ENCODE measurements at regions not wholly inside any gene's neighbourhood (a gene's known extent, or its start where the extent isn't known, plus 50 kb on each side); places are given as distances from the start of the nearest gene placed in this dataset.
"Not testable (repeated sequence)": the region's sequence is repeated elsewhere in the genome, so short reads cannot be mapped to it uniquely, and the experiment has no call there.

- no peak overlapping the region for H3K27ac ChIP-seq (ENCODE audit: low read length)
- H3K4me2 ChIP-seq (ENCODE audit: insufficient read depth, low read length): no peak overlapping the region
- H4K20me1 ChIP-seq (ENCODE audit: insufficient read depth, low read length): no peaks in the 10 kb centered on the region
- H3K27me3 ChIP-seq (ENCODE audit: insufficient read depth, low read length, poor library complexity): no peaks in the 10 kb centered on the region
- H3K4me1 ChIP-seq (ENCODE audit: insufficient read depth, low read length): no peaks in the 10 kb centered on the region
- H3K9me3 ChIP-seq (ENCODE audit: insufficient read depth, low read length, severe bottlenecking): no peaks in the 10 kb centered on the region
- no peak for TF ChIP-seq CTCF (IDR thresholded peaks at IDR 0.05; ENCODE audit: borderline replicate concordance, extremely low read depth, low read length, poor library complexity, severe bottlenecking)
- no peak for TF ChIP-seq EZH2 (IDR thresholded peaks at IDR 0.05; ENCODE audit: borderline replicate concordance, low read depth, low read length, severe bottlenecking)
- DNase-seq (no peak), ATAC-seq (ENCODE audit: insufficient read depth, low read depth) (no peak)
- no peaks in the 10 kb centered on the region for H3K79me2 ChIP-seq (ENCODE audit: insufficient read depth, low read length)
- no peak overlapping the region for H3K9ac ChIP-seq (ENCODE audit: low read depth, low read length)
- H3K36me3 ChIP-seq (ENCODE audit: insufficient read depth, low read length): no peaks in the 10 kb centered on the region
- H2AFZ ChIP-seq (ENCODE audit: low read depth, low read length): no peak overlapping the region
- no peak overlapping the region for H3K4me3 ChIP-seq (ENCODE audit: low read depth in 1 of 2, low read length in 2 of 2)
These were observed 680.5 kb upstream of the NOVA1 start for GRCh38 chr14:27278341-27278740.

- no peak for ATAC-seq (ENCODE audit: insufficient read depth, low read depth)
- Histone ChIP-seq H3K4me1 (ENCODE audit: insufficient read depth, low read length) (no peaks in the 10 kb centered on the region), H3K27me3 (ENCODE audit: insufficient read depth, low read length, poor library complexity) (no peaks in the 10 kb centered on the region), H3K4me3 (ENCODE audit: low read depth in 1 of 2, low read length in 2 of 2) (no peak overlapping the region), H4K20me1 (ENCODE audit: insufficient read depth, low read length) (no peaks in the 10 kb centered on the region), H3K9me3 (ENCODE audit: insufficient read depth, low read length, severe bottlenecking) (no peaks in the 10 kb centered on the region), H3K36me3 (ENCODE audit: insufficient read depth, low read length) (no peaks in the 10 kb centered on the region), H3K79me2 (ENCODE audit: insufficient read depth, low read length) (no peaks in the 10 kb centered on the region), H2AFZ (ENCODE audit: low read depth, low read length) (no peak overlapping the region), H3K9ac (ENCODE audit: low read depth, low read length) (no peak overlapping the region), H3K27ac (ENCODE audit: low read length) (no peak overlapping the region), H3K4me2 (ENCODE audit: insufficient read depth, low read length) (no peak overlapping the region)
- no peak for DNase-seq
- TF ChIP-seq EZH2 (IDR thresholded peaks at IDR 0.05; ENCODE audit: borderline replicate concordance, low read depth, low read length, severe bottlenecking) (no peak), CTCF (IDR thresholded peaks at IDR 0.05; ENCODE audit: borderline replicate concordance, extremely low read depth, low read length, poor library complexity, severe bottlenecking) (no peak)
These were observed 707.7 kb upstream of the NOVA1 start for GRCh38 chr14:27305441-27305945.

- H3K27me3 ChIP-seq (ENCODE audit: insufficient read depth, low read length, poor library complexity); H4K20me1 ChIP-seq (ENCODE audit: insufficient read depth, low read length); H3K27ac ChIP-seq (ENCODE audit: low read length); H3K4me1 ChIP-seq (ENCODE audit: insufficient read depth, low read length); ATAC-seq (ENCODE audit: insufficient read depth, low read depth); DNase-seq; H3K4me2 ChIP-seq (ENCODE audit: insufficient read depth, low read length); H3K9me3 ChIP-seq (ENCODE audit: insufficient read depth, low read length, severe bottlenecking); H3K36me3 ChIP-seq (ENCODE audit: insufficient read depth, low read length); H3K4me3 ChIP-seq (ENCODE audit: low read depth in 1 of 2, low read length in 2 of 2); H2AFZ ChIP-seq (ENCODE audit: low read depth, low read length); H3K9ac ChIP-seq (ENCODE audit: low read depth, low read length); H3K79me2 ChIP-seq (ENCODE audit: insufficient read depth, low read length): not testable (repeated sequence)
These were observed 714.9 kb upstream of the NOVA1 start for GRCh38 chr14:27312730-27313129.

- ATAC-seq (ENCODE audit: insufficient read depth, low read depth) (no peak), DNase-seq (no peak)
- Histone ChIP-seq H3K79me2 (ENCODE audit: insufficient read depth, low read length) (no peaks in the 10 kb centered on the region), H3K4me3 (ENCODE audit: low read depth in 1 of 2, low read length in 2 of 2) (no peak overlapping the region), H3K9ac (ENCODE audit: low read depth, low read length) (no peak overlapping the region), H3K27me3 (ENCODE audit: insufficient read depth, low read length, poor library complexity) (no peaks in the 10 kb centered on the region), H2AFZ (ENCODE audit: low read depth, low read length) (no peak overlapping the region), H4K20me1 (ENCODE audit: insufficient read depth, low read length) (no peaks in the 10 kb centered on the region), H3K27ac (ENCODE audit: low read length) (no peak overlapping the region), H3K4me1 (ENCODE audit: insufficient read depth, low read length) (no peaks in the 10 kb centered on the region), H3K36me3 (ENCODE audit: insufficient read depth, low read length) (no peaks in the 10 kb centered on the region), H3K9me3 (ENCODE audit: insufficient read depth, low read length, severe bottlenecking) (peaks cover 2% of the 10 kb centered on the region), H3K4me2 (ENCODE audit: insufficient read depth, low read length) (no peak overlapping the region)
- TF ChIP-seq CTCF (IDR thresholded peaks at IDR 0.05; ENCODE audit: borderline replicate concordance, extremely low read depth, low read length, poor library complexity, severe bottlenecking): no peak
- TF ChIP-seq EZH2 (IDR thresholded peaks at IDR 0.05; ENCODE audit: borderline replicate concordance, low read depth, low read length, severe bottlenecking): no peak
These were observed 716.4 kb upstream of the NOVA1 start for GRCh38 chr14:27314231-27314630.
